H9 (cell line): ENCODE measurements at regions not wholly inside any gene's neighbourhood (a gene's known extent, or its start where the extent isn't known, plus 50 kb on each side); places are given as distances from the start of the nearest gene placed in this dataset.

Experiments
- DNase-seq: peaks from one replicate; pipeline ENCODE4 v3.0.0-alpha.2; 2017
- H2AFZ ChIP-seq: one replicate; pipeline ENCODE4 v1.6.1; 2013; ENCODE audit warnings: mild to moderate bottlenecking, low read length, control low read depth, moderate library complexity
- H2AK5ac ChIP-seq: 2 replicates; pipeline ENCODE4 v1.6.1; 2013; ENCODE audit warnings: low read length, control low read depth, mixed read lengths; ENCODE audit not compliant: insufficient read length
- H2BK120ac ChIP-seq: one replicate; pipeline ENCODE4 v1.6.1; 2013; ENCODE audit warnings: low read depth, mild to moderate bottlenecking, low read length, control low read depth, inconsistent platforms; ENCODE audit not compliant: poor library complexity, severe bottlenecking
- H2BK12ac ChIP-seq: 2 replicates; pipeline ENCODE4 v1.6.1; 2013; ENCODE audit warnings: low read length, control low read depth, mixed read lengths, low read depth; ENCODE audit not compliant: insufficient read length
- H2BK15ac ChIP-seq: 2 replicates; pipeline ENCODE4 v1.6.1; 2013; ENCODE audit warnings: low read depth, low read length, control low read depth
- H2BK20ac ChIP-seq: one replicate; pipeline ENCODE4 v1.6.1; 2013; ENCODE audit warnings: low read depth, mild to moderate bottlenecking, low read length, control low read depth, inconsistent platforms; ENCODE audit not compliant: poor library complexity, severe bottlenecking
- H2BK5ac ChIP-seq: 2 replicates; pipeline ENCODE4 v1.6.1; 2013; ENCODE audit warnings: low read length, control low read depth, mixed read lengths; ENCODE audit not compliant: insufficient read length
- H3K14ac ChIP-seq: 2 replicates; pipeline ENCODE4 v1.6.1; 2013; ENCODE audit warnings: low read length, control low read depth; ENCODE audit not compliant: insufficient read depth
- H3K18ac ChIP-seq: 2 replicates; pipeline ENCODE4 v1.6.1; 2013; ENCODE audit warnings: low read depth, mild to moderate bottlenecking, mixed read lengths, low read length, control low read depth; ENCODE audit not compliant: insufficient read length
- H3K23ac ChIP-seq: 2 replicates; pipeline ENCODE4 v1.6.1; 2013; ENCODE audit warnings: low read length, control low read depth, mixed read lengths, low read depth; ENCODE audit not compliant: insufficient read length
- H3K23me2 ChIP-seq: 2 replicates; pipeline ENCODE4 v1.6.1; 2013; ENCODE audit warnings: low read depth, mild to moderate bottlenecking, mixed read lengths, low read length, control low read depth; ENCODE audit not compliant: insufficient read length, poor library complexity, severe bottlenecking
- H3K27ac ChIP-seq: 2 replicates; pipeline ENCODE4 v1.5.1; 2013; ENCODE audit warnings: low read length, control low read depth, mixed read lengths, low read depth; ENCODE audit not compliant: insufficient read length
- H3K27me3 ChIP-seq: 2 replicates; pipeline ENCODE4 v1.6.1; 2013; ENCODE audit warnings: low read length, control low read depth, inconsistent platforms; ENCODE audit not compliant: insufficient read depth
- H3K4ac ChIP-seq: 2 replicates; pipeline ENCODE4 v1.6.1; 2013; ENCODE audit warnings: low read depth, mild to moderate bottlenecking, control low read depth, inconsistent platforms, low read length, moderate library complexity
- H3K4me1 ChIP-seq: 2 replicates; pipeline ENCODE4 v1.6.1; 2013; ENCODE audit warnings: low read length, control low read depth, inconsistent platforms; ENCODE audit not compliant: insufficient read depth
- H3K4me2 ChIP-seq: 2 replicates; pipeline ENCODE4 v1.6.1; 2013; ENCODE audit warnings: low read length, control low read depth, mixed read lengths; ENCODE audit not compliant: insufficient read length, insufficient read depth
- H3K56ac ChIP-seq: 2 replicates; pipeline ENCODE4 v1.6.1; 2013; ENCODE audit warnings: low read depth, mild to moderate bottlenecking, mixed read lengths, low read length, control low read depth; ENCODE audit not compliant: insufficient read length
- H3K79me1 ChIP-seq: 2 replicates; pipeline ENCODE4 v1.6.1; 2013; ENCODE audit warnings: low read depth, mild to moderate bottlenecking, moderate library complexity, low read length, control low read depth, inconsistent platforms; ENCODE audit not compliant: insufficient read depth, poor library complexity, severe bottlenecking
- H3K79me2 ChIP-seq: 2 replicates; pipeline ENCODE4 v1.6.1; 2013; ENCODE audit warnings: low read length, control low read depth, inconsistent platforms; ENCODE audit not compliant: insufficient read depth
- H3K9ac ChIP-seq: 2 replicates; pipeline ENCODE4 v1.6.1; 2013; ENCODE audit warnings: low read length, control low read depth, mixed read lengths; ENCODE audit not compliant: insufficient read length; ENCODE audit errors: extremely low read depth
- H3K9me3 ChIP-seq: one replicate; pipeline ENCODE4 v1.6.1; 2013; ENCODE audit warnings: low read depth, low read length, inconsistent platforms; ENCODE audit not compliant: control insufficient read depth
- H3T11ph ChIP-seq: one replicate; pipeline ENCODE4 v1.6.1; 2013; ENCODE audit warnings: mild to moderate bottlenecking, low read length, control low read depth, inconsistent platforms
- H4K20me1 ChIP-seq: one replicate; pipeline ENCODE4 v1.6.1; 2013; ENCODE audit not compliant: control insufficient read depth, insufficient read length, insufficient read depth
- H4K5ac ChIP-seq: 2 replicates; pipeline ENCODE4 v1.6.1; 2013; ENCODE audit warnings: low read depth, mild to moderate bottlenecking, mixed read lengths, low read length, control low read depth; ENCODE audit not compliant: insufficient read length
- H4K8ac ChIP-seq: replicated peaks from 2 replicates; pipeline ENCODE4 v1.6.1; 2013; ENCODE audit warnings: low read length, control low read depth, mixed read lengths, low read depth; ENCODE audit not compliant: insufficient read length
- H4K91ac ChIP-seq: 2 replicates; pipeline ENCODE4 v1.6.1; 2013; ENCODE audit warnings: low read depth, mild to moderate bottlenecking, moderate library complexity, mixed read lengths, low read length, control low read depth; ENCODE audit not compliant: insufficient read length
- H3K27ac Mint-ChIP-seq, 3 experiments: 2 replicates in 2 of 3; 3 replicates in 1 of 3; pipeline ENCODE4 v1.8.0; 2020 to 2021; ENCODE audit warnings: mixed read lengths in 3 of 3, mild to moderate bottlenecking in 1 of 3, moderate library complexity in 1 of 3
- H3K27me3 Mint-ChIP-seq: 2 replicates; pipeline ENCODE4 v1.8.0; 2021; ENCODE audit warnings: low read depth, mild to moderate bottlenecking, moderate library complexity, mixed read lengths
- H3K36me3 Mint-ChIP-seq, 3 experiments: 2 replicates in 2 of 3; 3 replicates in 1 of 3; pipeline ENCODE4 v1.8.0; 2020 to 2021; ENCODE audit warnings: low read depth in 3 of 3, mixed read lengths in 3 of 3; ENCODE audit not compliant: insufficient read depth in 1 of 3
- H3K4me1 Mint-ChIP-seq, 2 experiments: 2 replicates each; pipeline ENCODE4 v1.8.0; 2020; ENCODE audit warnings: mixed read lengths in 2 of 2
- H3K4me3 Mint-ChIP-seq, 2 experiments: 2 replicates in 1 of 2; 3 replicates in 1 of 2; pipeline ENCODE4 v1.8.0; 2020 to 2021; ENCODE audit warnings: mild to moderate bottlenecking in 2 of 2, mixed read lengths in 2 of 2, moderate library complexity in 1 of 2
- H3K9me3 Mint-ChIP-seq, 2 experiments: 2 replicates in 1 of 2; 3 replicates in 1 of 2; pipeline ENCODE4 v1.8.0; 2020; ENCODE audit warnings: mild to moderate bottlenecking in 2 of 2, mixed read lengths in 2 of 2, moderate library complexity in 1 of 2
- WGBS: extraction: QIAGEN DNeasy Blood & Tissue Kit; methylation state at CpG from one replicate; pipeline ENCODE4 v1.1.7; 2013; ENCODE audit warnings: missing lambda C conversion rate, low lambda C conversion rate, mixed read lengths; ENCODE audit not compliant: insufficient read length; ENCODE audit errors: extremely low coverage; 5-methylcytosine and 5-hydroxymethylcytosine counted together
- TF ChIP-seq, protein P1 (sequence below): fragments of 200-600 bp; sonication (generic); conservative IDR thresholded peaks from 3 replicates; pipeline ENCODE4 v1.8.0; 2021; ENCODE audit warnings: antibody characterized with exemption, mild to moderate bottlenecking

DNA sequence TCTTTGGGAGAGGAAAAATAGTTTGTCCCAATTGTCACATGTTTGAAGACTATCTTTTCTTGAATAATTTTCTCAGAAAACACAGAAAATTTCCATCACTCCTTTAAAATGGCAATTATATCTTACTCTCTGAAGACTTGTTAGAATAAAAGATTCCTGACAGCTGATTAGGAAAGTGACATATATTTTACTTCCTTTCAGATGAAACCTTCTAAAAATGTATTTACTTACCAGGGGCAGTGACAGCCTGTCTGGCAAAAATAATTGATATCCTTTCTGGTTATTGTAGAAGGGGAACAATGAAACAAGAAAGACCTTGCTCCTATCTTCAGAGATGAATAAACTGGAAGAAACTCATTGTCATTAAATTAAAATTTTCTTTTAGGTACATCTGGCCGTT, 483.3 kb upstream of the GOLIM4 start:
- Histone ChIP-seq H3K27ac (no peak overlapping the region), H3K9ac (no peak overlapping the region), H2AK5ac (no peak overlapping the region), H2BK5ac (no peak overlapping the region), H2AFZ (no peak overlapping the region), H3K56ac (no peak overlapping the region), H3K79me2 (no peaks in the 10 kb centered on the region), H3K23me2 (no peaks in the 10 kb centered on the region), H4K91ac (no peak overlapping the region), H3K18ac (no peak overlapping the region), H3K27me3 (no peaks in the 10 kb centered on the region; the same call in 1 of the 2 replicates), H3K4ac (no peak overlapping the region), H3K4me1 (peaks cover 4% of the 10 kb centered on the region; the same call in 1 of the 2 replicates), H2BK12ac (no peak overlapping the region), H2BK15ac (no peak overlapping the region), H2BK120ac (no peak overlapping the region), H3K23ac (no peak overlapping the region), H3K4me2 (no peak overlapping the region), H3T11ph (no peak overlapping the region), H4K20me1 (no peaks in the 10 kb centered on the region), H4K8ac (no peak overlapping the region), H3K14ac (no peak overlapping the region), H3K9me3 (no peaks in the 10 kb centered on the region), H3K79me1 (no peaks in the 10 kb centered on the region), H4K5ac (no peak overlapping the region), H2BK20ac (no peak overlapping the region)
- Mint-ChIP-seq H3K27ac (no peak overlapping the region), H3K9me3 (no peaks in the 10 kb centered on the region), H3K36me3 (peaks cover 0 to 2% (median 0%) of the 10 kb centered on the region in 3 experiments; a peak in 1 of 7 replicates), H3K4me1 (peaks cover 31% of the 10 kb centered on the region in 2 experiments), H3K27me3 (no peaks in the 10 kb centered on the region), H3K4me3 (no peak overlapping the region)
- DNase-seq: no peak
- WGBS: no CpG with 5 or more reads among the region's 1 CpG
- TF ChIP-seq, protein P1, sequence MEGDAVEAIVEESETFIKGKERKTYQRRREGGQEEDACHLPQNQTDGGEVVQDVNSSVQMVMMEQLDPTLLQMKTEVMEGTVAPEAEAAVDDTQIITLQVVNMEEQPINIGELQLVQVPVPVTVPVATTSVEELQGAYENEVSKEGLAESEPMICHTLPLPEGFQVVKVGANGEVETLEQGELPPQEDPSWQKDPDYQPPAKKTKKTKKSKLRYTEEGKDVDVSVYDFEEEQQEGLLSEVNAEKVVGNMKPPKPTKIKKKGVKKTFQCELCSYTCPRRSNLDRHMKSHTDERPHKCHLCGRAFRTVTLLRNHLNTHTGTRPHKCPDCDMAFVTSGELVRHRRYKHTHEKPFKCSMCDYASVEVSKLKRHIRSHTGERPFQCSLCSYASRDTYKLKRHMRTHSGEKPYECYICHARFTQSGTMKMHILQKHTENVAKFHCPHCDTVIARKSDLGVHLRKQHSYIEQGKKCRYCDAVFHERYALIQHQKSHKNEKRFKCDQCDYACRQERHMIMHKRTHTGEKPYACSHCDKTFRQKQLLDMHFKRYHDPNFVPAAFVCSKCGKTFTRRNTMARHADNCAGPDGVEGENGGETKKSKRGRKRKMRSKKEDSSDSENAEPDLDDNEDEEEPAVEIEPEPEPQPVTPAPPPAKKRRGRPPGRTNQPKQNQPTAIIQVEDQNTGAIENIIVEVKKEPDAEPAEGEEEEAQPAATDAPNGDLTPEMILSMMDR: no peak
